ENCODE measurements at regions not wholly inside any gene's neighbourhood (a gene's known extent, or its start where the extent isn't known, plus 50 kb on each side); places are given as distances from the start of the nearest gene placed in this dataset.

DNA sequence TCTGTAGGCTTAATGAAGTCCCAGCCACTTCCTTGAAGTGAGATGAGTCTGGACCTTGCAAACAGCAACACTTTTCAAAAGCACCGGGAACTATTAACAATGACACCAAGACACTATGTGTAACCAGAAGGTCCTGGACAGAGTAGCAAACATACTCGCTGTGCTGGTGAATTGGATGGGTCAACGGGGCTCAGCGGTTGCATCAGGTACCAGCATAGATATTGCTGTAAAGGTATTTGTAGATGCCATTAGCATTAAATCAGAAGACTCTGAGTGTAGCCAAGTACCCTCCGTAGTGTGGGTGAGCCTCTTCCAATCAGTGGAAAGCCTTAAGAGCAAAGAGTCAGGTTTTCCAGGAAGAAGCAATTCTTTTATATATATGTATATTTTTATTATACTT lies 140.5 kb downstream of the IRX2 start:
- TF ChIP-seq, protein P1, sequence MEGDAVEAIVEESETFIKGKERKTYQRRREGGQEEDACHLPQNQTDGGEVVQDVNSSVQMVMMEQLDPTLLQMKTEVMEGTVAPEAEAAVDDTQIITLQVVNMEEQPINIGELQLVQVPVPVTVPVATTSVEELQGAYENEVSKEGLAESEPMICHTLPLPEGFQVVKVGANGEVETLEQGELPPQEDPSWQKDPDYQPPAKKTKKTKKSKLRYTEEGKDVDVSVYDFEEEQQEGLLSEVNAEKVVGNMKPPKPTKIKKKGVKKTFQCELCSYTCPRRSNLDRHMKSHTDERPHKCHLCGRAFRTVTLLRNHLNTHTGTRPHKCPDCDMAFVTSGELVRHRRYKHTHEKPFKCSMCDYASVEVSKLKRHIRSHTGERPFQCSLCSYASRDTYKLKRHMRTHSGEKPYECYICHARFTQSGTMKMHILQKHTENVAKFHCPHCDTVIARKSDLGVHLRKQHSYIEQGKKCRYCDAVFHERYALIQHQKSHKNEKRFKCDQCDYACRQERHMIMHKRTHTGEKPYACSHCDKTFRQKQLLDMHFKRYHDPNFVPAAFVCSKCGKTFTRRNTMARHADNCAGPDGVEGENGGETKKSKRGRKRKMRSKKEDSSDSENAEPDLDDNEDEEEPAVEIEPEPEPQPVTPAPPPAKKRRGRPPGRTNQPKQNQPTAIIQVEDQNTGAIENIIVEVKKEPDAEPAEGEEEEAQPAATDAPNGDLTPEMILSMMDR (conservative IDR thresholded peaks at IDR 0.05; ENCODE audit: low read depth in 2 of 2): no peak
- TF ChIP-seq, protein P2, sequence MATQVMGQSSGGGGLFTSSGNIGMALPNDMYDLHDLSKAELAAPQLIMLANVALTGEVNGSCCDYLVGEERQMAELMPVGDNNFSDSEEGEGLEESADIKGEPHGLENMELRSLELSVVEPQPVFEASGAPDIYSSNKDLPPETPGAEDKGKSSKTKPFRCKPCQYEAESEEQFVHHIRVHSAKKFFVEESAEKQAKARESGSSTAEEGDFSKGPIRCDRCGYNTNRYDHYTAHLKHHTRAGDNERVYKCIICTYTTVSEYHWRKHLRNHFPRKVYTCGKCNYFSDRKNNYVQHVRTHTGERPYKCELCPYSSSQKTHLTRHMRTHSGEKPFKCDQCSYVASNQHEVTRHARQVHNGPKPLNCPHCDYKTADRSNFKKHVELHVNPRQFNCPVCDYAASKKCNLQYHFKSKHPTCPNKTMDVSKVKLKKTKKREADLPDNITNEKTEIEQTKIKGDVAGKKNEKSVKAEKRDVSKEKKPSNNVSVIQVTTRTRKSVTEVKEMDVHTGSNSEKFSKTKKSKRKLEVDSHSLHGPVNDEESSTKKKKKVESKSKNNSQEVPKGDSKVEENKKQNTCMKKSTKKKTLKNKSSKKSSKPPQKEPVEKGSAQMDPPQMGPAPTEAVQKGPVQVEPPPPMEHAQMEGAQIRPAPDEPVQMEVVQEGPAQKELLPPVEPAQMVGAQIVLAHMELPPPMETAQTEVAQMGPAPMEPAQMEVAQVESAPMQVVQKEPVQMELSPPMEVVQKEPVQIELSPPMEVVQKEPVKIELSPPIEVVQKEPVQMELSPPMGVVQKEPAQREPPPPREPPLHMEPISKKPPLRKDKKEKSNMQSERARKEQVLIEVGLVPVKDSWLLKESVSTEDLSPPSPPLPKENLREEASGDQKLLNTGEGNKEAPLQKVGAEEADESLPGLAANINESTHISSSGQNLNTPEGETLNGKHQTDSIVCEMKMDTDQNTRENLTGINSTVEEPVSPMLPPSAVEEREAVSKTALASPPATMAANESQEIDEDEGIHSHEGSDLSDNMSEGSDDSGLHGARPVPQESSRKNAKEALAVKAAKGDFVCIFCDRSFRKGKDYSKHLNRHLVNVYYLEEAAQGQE (IDR thresholded peaks at IDR 0.05; ENCODE audit: unreplicated experiment): no peak
- no peak for TF ChIP-seq EZH2 (IDR thresholded peaks at IDR 0.05; ENCODE audit: low read depth, unreplicated experiment)
- no peak for TF ChIP-seq POLR2AphosphoS5 (IDR thresholded peaks at IDR 0.05; ENCODE audit: low read depth)
- TF ChIP-seq EZH2phosphoT487 (IDR thresholded peaks at IDR 0.05; ENCODE audit: unreplicated experiment): no peak
- TF ChIP-seq CREB1 (CRISPR knock-in tag; IDR thresholded peaks at IDR 0.05; ENCODE audit: low read depth): no peak
- TF ChIP-seq JUNB (IDR thresholded peaks at IDR 0.05; ENCODE audit: unreplicated experiment): no peak
- TF ChIP-seq ZNF331 (CRISPR knock-in tag; IDR thresholded peaks at IDR 0.05; ENCODE audit: low read depth): no peak
- no peak for TF ChIP-seq STAT1 (IDR thresholded peaks at IDR 0.05; ENCODE audit: unreplicated experiment)
- TF ChIP-seq, protein P3, sequence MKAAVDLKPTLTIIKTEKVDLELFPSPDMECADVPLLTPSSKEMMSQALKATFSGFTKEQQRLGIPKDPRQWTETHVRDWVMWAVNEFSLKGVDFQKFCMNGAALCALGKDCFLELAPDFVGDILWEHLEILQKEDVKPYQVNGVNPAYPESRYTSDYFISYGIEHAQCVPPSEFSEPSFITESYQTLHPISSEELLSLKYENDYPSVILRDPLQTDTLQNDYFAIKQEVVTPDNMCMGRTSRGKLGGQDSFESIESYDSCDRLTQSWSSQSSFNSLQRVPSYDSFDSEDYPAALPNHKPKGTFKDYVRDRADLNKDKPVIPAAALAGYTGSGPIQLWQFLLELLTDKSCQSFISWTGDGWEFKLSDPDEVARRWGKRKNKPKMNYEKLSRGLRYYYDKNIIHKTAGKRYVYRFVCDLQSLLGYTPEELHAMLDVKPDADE (IDR thresholded peaks at IDR 0.05): no peak
- no peak for TF ChIP-seq ZNF114 (CRISPR knock-in tag; IDR thresholded peaks at IDR 0.05)
- no peak for TF ChIP-seq ZNF462 (CRISPR knock-in tag; IDR thresholded peaks at IDR 0.05)
- no peak for TF ChIP-seq NANOG (IDR thresholded peaks at IDR 0.05; ENCODE audit: borderline replicate concordance)

All from GM23338 (cell line).